HG03097 (cell line): ENCODE measurements at regions not wholly inside any gene's neighbourhood (a gene's known extent, or its start where the extent isn't known, plus 50 kb on each side); places are given as distances from the start of the nearest gene placed in this dataset.
"Not testable (repeated sequence)": the region's sequence is repeated elsewhere in the genome, so short reads cannot be mapped to it uniquely, and the experiment has no call there.

Experiments
- ATAC-seq: cut with Tn5 transposase; IDR thresholded peaks from one replicate; pipeline ENCODE4 v1.9.1; 2021; ENCODE audit not compliant: unreplicated experiment, low FRiP score

DNA sequence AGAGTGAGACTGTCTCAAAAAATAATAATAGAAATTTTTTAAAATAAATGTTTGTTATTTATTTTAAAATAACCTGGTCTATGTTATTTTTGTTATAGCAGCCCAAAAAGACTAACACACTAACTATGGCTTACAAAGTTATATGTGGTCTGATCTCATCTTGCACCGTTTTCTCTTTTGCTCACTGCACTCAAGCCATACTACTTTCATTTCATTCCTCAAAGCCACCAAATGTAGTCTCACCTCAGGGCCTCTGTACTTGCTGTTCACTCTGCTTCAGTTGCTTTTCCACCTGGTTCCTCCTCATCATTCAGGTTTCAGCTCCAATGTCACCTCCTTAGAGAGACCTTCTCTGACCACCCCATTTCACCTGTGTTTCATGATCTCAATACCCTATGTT, 55.2 kb upstream of the MDM1 start:
- no peak for ATAC-seq

DNA sequence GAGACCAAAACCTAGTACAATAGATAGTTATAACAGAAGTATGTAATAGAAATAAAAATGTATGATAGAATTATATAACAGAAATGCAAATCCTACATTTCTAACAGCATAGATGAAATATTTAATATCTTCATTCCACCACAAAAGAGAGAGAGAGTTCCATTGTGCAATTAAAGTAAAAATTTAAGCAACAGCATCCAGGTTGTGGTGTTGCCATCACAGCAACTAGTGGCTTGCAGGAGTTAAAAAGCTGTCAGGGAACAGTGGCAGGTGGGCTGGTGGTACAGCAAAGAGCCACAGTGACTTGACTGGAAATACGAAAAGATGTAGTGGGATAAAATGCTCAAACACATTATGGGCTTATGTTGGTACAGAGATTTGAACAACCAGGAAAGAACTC, 57.1 kb upstream of the MDM1 start:
- no peak for ATAC-seq

DNA sequence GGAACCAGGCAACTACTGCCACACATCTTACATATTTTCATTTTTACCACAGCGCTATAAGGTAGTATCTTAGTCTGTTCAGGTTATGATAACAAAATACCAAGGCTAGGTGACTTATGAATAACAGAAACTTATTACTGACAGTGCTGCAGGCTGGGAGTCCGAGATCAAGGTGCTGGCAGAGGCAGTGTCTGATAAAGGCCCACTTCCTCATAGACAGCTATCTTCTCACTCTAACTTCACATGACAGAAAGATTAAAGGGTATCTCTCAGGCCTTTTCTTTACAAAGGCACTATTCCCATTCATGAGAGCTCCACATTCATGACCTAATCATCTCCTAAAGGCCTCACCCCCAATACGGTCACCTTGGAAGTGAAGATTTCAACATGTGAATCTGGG, 59.8 kb upstream of the MDM1 start:
- ATAC-seq: no peak

DNA sequence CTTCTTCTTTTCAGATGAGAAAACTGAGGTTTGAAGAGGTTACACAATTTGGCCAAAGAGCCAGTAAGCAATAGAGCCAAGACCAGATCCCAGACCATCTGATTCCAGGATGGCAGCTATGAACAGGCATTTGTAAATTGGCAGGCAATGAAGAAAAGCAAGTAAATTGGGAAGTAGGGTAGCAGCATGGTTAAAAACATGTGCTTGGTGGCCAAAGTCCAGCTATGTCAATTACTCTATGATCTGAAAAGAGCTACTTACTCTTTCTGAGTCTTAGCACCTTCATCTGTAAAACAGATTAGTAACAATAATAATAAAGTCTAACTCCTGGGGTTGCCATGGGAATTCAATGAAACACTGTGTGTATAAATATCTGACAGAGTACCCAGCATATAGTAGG, 60.2 kb upstream of the MDM1 start:
- no peak for ATAC-seq

DNA sequence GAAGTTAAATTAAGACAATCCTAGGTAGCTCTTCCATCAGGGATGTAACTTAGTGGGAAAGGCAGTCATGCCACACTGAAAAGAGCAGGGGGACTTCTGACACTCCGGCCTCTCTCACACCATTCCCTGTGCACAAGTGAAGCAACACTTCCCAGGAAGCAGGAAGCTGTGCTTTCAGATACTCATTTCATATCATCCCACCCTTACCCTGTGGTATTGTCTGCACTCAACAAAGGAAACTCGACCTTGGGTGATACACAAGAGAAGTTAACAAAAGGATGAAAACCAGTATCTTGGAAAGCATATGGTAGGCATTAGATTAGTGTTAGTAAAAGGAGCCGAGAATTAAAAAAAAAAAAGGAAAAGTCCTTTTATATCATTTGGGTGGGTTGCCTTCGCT, 61.3 kb upstream of the MDM1 start:
- ATAC-seq: no peak

DNA sequence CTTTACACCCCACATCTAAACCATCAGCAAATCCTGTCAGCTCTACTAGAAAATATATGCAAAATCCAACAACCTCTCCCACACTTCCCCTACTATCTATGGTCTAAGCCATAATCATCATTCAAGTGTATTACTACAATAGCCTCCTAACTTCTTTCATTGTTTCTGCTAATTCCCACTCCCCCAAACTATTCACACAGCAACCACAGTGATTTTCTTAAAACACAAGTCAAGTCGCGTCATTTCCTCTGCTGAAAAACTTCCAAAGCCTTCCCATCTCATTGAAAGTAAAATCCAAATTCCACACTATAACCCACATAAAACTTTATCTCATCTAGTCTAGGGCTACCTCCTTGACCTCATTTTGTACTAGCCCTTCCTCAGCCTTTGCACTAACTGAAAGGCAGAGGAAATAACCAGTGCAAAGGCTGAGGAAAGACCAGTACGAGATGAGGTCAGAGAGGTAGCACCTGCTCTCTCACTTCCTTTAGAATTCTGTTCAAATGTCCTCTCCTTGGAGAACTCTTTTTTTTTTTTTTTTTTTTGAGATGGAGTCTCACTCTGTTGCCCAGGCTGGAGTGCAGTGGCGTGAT, 65.5 kb upstream of the MDM1 start:
- no peak for ATAC-seq

DNA sequence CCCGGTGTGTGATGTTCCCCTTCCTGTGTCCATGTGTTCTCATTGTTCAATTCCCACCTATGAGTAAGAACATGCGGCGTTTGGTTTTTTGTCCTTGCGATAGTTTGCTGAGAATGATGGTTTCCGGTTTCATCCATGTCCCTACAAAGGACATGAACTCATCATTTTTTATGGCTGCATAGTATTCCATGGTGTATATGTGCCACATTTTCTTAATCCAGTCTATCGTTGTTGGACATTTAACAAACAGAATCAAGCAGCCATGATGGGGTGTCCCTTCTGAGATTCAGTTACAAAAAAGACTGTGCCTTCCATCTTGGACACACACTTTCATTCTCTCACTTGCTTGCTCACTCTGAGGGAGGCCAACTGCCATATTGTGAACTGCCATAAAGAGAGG, 66.5 kb upstream of the MDM1 start:
- ATAC-seq: not testable (repeated sequence)

DNA sequence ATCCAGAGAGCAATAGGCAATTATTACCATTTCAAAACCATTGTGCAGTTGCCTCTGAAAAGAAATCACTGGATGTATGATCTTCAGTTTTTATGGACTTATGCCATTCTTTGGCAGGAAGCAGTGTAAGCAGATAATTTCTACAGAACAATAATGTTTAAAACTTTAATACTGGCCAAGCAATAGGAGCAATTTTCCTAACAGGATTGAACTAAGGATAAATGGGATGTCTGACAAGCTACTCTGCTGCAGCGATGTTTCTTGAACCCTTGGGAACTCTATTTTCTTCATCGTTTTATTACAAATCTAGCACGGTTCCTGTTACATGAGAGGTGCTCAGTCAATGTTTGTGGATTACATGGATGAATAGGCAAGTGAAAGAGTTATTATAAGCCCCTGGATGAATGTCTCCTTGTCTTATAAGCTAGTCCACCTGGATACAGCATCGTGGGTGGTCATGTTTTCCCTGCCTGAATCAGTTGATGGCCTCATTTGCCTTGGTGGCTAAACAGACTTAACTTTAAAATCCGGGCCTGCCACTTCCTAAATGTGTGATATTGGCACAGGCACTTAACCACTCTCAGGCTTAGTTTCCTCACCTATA, 68.2 kb upstream of the MDM1 start:
- ATAC-seq: no peak

DNA sequence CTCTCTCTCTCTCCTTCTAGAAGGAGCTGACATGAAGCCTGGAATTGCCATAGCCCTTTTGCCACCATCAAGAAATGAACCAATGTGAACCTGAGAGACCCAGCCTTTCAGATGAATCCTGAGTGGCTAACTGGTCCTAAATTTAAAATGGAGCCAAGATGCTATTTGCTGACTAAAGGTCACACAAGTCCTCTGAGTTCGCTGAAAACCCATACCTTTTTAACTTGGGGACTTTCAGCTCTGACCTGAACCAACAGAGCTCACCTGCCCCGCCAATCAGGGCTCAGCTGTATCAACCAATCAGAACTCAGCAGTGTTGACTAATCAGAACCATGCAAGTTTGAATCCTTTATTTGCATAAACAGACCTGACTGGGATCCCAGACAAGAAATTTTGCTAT, 70.3 kb upstream of the MDM1 start:
- no peak for ATAC-seq

DNA sequence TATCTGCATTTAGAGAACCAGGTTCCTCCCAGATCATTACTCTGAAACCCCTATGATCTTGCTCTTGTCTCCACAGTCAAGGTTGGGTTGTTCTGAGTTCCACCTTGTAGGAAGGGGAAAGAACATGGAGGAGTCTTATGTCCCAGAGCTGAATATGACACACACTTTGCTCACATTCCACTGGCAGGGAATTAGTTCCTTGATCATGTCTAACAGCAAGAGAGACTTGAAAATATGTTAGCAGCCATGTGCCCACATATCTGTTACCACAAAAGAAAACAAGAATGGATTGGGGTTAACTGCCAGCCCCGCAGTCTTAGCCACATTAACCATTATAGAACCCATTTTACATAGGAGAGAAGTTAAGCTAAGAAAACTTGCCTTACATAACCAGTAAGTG, 71.1 kb upstream of the MDM1 start:
- ATAC-seq: no peak

DNA sequence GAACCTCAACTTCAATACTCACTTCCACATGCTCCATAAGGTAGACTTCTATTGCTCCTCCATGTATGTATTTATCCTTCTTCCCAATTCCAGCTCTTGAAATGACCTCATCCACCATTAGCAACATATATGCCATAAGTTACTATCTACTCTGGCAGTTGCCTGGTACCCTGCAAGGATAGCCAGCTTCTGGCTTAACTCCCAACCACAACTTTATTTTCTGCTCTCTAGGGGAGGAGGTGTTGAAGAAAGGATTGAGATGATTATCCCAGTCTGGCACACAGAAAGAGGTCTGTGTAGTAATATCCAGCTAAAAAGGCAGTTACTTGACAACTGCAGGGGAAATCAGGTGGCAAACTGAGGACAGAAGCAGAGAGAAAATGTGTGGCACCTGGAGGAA, 71.5 kb upstream of the MDM1 start:
- ATAC-seq: no peak

DNA sequence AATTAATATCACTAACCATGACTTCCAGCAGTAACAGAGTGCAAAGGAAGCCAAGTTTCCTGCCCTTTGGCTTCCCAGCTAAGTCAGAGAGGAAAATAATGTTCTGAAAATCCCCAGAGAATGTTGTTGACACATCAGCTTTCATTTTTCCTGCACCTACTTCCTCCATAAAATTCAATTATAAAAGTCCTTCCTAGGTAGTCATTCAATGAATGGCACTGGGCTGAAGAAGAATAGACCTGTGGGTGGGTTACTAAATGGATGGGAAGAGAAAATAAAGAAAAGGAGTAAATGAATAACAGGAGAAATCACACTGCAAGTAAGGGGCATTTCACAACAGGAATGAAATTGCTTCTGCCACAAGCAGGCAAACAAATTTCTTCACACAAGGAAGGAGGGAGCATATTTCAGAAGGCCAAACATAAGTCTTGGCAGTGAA, 73.2 kb upstream of the MDM1 start:
- ATAC-seq: no peak

DNA sequence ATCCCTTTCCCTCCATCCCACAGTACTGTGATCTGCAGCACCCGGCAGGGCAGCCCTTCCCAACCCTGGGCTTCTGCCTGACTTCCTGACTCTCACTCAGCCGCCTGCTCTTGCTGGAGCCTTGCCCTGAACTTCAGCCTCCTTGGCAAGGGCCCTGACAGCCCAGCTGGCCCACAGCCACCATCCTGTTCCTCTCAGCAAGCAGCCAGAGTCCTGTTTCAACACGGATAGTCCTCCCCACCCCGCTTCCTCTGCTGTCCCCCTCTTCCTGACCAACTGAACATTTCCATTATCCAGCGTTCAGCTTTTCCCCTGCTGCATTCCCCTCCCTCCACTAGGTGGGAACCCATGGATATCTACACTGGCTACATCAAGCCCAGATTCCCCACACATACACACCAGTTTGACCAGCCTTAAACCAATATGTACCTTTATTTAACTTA, 74.0 kb upstream of the MDM1 start:
- ATAC-seq: no peak

DNA sequence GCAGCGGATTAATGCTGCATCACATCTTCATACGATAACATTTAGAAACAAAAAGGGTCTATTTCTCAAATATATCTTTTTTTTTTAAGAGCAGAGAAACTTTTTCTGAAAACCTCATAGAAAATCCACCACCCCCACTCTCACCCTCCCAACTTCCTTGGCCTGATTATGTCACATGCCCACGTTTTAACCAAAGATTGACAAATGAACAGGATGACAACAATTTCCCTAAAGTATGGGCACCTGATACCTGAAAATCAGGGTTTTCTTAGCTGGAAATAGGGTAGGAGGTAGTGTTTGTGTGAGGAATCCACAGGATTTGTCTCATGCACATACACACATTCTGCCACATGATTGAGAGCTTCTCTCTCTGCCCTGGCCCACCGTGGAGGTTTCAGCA, 74.7 kb upstream of the MDM1 start:
- ATAC-seq: no peak

DNA sequence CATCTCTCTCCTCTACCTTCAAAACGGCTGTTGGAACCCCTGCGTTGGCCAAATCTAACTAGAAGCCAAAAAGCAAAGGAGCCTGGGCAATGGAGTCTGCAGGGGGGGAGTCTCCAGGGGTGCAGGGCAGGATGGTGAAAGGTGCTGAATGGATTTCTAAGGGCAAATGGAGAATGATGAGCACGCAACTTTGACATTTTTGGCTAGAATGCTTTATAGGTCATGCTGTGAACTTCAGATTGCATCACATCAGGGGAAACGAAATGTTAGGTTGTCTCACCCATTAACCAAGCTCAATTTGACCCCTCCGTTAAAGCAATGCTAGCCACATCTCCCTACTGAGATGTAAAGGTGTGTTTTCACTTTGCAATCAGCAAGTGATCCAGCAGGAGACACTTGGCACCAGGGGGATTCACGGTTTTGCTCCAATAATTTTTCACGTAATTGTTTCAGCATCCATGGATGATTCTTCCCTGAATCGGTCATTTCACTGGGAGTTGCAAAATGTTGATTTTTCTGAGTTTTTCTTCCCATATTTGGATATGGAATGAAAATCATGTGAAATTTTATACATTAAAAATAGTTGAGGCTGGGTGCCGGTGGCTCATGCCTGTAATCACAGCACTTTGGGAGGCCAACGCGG, 78.0 kb upstream of the MDM1 start:
- no peak for ATAC-seq

DNA sequence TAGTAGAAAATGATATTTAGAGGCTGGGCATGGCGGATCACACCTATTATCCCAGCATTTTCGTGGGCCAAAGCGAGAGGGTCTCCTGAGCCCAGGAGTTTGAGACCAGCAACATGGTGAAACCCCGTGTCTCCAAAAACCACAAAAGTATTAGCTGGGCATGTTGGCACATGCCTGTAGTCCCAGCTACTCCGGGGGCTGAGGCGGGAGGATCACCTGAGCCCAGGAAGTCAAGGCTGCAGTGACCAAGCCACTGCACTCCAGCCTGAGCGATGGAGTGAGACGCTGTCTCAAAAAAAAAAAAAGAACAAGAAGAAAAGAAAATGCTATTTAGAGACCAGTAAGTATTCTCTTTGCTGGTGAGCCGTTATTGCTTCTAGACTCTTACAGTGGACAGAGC, 79.2 kb upstream of the MDM1 start:
- no peak for ATAC-seq

DNA sequence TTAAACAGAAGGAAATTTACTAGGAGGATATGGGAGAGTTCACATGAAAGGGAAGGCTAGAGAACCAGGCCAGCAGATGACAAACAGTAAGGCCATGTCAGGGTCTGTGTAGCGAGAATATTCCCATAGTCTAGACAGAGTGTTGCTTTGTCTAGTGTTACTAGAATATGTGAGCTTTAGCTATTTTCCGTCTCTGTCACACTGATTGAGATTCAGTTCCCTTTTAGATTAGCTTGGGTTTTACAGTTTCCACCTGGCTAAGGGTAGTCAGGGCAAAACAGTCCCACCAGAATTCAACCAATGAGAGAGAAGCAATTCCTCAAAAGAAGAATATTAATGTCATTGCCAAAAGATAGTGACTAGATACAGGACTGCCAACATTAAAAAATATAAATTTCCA, 82.8 kb upstream of the MDM1 start:
- ATAC-seq: no peak

DNA sequence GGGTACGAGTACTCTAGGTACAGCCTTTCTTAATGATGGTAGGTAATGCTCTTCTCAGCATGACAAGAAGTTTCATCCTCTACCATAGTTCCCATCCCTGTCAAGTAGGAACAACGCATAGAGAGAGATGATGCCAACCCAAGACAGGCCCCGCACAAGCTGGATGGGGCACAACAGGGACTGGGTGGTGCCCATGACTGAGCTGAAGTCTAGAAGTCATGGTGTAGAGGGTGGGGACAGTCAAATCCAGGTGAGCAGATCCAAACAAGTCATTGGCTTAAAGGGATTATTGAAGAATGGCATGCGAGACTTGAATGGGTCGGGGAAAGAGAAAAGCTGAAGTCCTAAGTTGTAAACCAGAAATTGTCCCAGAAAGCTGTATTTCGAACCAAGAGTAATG, 84.2 kb upstream of the MDM1 start:
- ATAC-seq: no peak

DNA sequence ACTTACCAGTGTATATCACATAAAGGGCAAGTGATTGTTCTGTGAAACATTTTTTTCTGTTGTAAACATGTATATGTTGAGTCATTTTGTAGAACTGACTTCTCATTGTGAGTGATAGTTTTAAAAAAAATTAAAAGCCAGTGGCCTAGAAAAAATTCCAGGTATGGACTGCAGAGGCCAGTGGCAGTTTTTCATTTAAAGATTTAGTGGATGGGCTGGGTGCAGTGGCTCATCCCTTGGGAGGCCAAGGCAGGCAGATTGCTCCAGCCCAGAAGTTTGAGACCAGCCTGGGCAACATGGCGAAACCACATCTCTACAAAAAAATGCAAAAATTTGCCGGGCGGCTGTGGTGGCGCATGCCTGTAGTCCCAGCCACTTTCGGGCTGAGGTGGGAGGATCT, 84.7 kb upstream of the MDM1 start:
- no peak for ATAC-seq

DNA sequence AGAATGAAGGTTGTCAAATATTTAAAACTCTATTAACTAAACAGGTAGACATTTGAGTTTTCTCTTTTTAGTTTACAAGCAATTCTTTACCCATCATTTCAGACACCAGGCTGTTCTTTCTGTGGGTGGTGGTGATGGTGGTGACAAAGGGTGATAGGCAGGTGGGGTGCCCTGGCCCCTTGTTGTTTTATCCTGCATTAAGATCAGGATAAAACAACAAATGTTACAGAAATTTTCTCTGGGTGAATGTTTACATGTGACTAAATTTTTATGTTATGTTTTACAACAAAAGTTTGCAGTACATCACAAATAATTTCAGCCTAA, 85.9 kb upstream of the MDM1 start:
- ATAC-seq: no peak

DNA sequence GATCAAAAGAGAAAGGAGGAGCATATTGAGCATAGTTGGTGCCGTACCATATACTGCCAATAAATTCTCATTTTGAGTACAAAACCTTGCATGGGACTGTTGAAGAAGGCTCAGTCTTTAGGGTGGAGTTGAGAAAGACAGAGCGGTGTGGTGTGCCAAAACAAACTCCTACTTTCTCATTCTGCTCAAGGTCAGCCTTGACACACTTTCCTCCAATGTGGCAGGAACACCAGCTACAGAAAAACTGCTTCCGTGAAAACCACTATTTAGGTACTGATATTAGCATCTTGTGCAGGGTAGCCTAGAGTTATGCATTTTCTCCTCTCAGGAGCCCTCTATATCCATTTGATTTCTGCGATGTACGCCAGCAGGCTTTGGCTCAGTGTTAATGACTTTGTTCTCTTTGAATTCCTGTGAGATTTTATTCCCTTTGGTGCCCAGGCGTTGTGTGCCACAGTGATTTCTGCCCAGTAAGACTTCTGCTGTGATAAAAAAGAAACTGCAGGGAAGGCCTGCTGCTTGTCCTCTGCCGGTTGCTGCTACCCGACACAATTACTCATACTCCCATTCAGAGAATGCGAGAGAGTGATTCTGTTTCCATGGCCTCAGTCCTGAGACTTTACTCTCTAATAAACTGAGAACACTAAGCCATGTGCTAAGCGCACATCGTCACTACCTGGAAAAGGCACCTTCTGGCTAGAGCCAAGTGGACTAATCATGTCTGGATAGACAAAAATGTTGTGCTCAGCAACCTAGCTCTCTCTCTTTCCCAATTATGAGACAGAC, 88.3 kb upstream of the MDM1 start:
- no peak for ATAC-seq

DNA sequence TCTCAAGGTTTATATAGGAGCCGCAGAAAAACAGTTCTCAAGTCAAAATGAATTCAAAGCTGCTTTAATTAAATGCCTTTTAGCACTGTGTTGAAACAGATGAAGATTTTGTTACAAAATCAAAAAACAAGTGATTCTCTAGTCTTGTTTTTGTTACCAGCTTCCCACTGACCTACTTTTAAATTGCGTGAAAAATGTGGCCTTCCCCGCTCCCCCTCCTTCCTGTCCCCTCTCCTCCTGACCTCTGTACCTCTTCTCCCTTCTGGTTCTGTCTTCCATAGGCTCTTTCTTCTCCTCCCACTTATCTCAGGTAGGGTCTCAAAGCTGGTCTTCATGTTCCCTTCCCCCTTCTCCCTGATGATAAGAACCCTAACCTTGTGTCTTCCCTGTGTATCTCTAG, 90.0 kb upstream of the MDM1 start:
- no peak for ATAC-seq
